ENCODE measurements at regions not wholly inside any gene's neighbourhood (a gene's known extent, or its start where the extent isn't known, plus 50 kb on each side); places are given as distances from the start of the nearest gene placed in this dataset.

- DNase-seq (no peak), FAIRE-seq (no peak), ATAC-seq (no peak)
- no peaks in the 10 kb centered on the region for H3K27me3 ChIP-seq
- 84 to 90% methylated on average over 6 of the region's 6 CpGs for WGBS, 2 donors
- no peaks in the 10 kb centered on the region for H3K36me3 ChIP-seq
- no peak for TF ChIP-seq CTCF (IDR thresholded peaks at IDR 0.05)
- no peaks in the 10 kb centered on the region for H3K9me3 ChIP-seq
- no peak overlapping the region for H3K4me3 ChIP-seq
- no peak overlapping the region for H3K27ac ChIP-seq
- intact Hi-C loops (cut with DNase I): no loop called here
- peaks cover 0 to 9% (median 4%) of the 10 kb centered on the region in 3 donors for H3K4me1 ChIP-seq
These were observed 326.2 kb upstream of the DUSP10 start for GRCh38 chr1:222068101-222068500.

GRCh38 chr1:222066539-222066938 lies 324.6 kb upstream of the DUSP10 start:
- intact Hi-C loops (cut with DNase I): no loop called here
- no peak for ATAC-seq
- WGBS, 2 donors: 24 to 27% methylated on average over 1 of the region's 1 CpG
- no peaks in the 10 kb centered on the region for H3K36me3 ChIP-seq
- FAIRE-seq: no peak
- H3K9me3 ChIP-seq: no peaks in the 10 kb centered on the region
- no peak for TF ChIP-seq CTCF (IDR thresholded peaks at IDR 0.05)
- no peak overlapping the region for H3K4me3 ChIP-seq
- no peak overlapping the region for H3K27ac ChIP-seq
- H3K27me3 ChIP-seq: no peaks in the 10 kb centered on the region
- DNase-seq: no peak
- peaks cover 0 to 8% (median 2%) of the 10 kb centered on the region in 3 donors for H3K4me1 ChIP-seq

- no peaks in the 10 kb centered on the region for H3K9me3 ChIP-seq
- TF ChIP-seq CTCF (IDR thresholded peaks at IDR 0.05): no peak
- 89 to 96% methylated on average over 3 of the region's 3 CpGs for WGBS, 2 donors
- no peak overlapping the region for H3K4me3 ChIP-seq
- no peak for ATAC-seq
- no peak for DNase-seq
- H3K27me3 ChIP-seq: no peaks in the 10 kb centered on the region
- no peaks in the 10 kb centered on the region for H3K36me3 ChIP-seq
- intact Hi-C loops (cut with DNase I): no loop called here
- no peaks in the 10 kb centered on the region for H3K4me1 ChIP-seq
- FAIRE-seq: no peak
- H3K27ac ChIP-seq: no peak overlapping the region
These were observed 323.3 kb upstream of the DUSP10 start for GRCh38 chr1:222065234-222065633.

- 83 to 89% methylated on average over 3 of the region's 3 CpGs for WGBS, 2 donors
- H3K9me3 ChIP-seq: no peaks in the 10 kb centered on the region
- DNase-seq (no peak), FAIRE-seq (no peak), ATAC-seq (no peak)
- no peak overlapping the region for H3K27ac ChIP-seq
- no peaks in the 10 kb centered on the region for H3K36me3 ChIP-seq
- H3K27me3 ChIP-seq: no peaks in the 10 kb centered on the region
- intact Hi-C loops (cut with DNase I): no loop called here
- no peak for TF ChIP-seq CTCF (IDR thresholded peaks at IDR 0.05)
- H3K4me3 ChIP-seq: no peak overlapping the region
- H3K4me1 ChIP-seq: no peaks in the 10 kb centered on the region
These were observed 322.7 kb upstream of the DUSP10 start for GRCh38 chr1:222064388-222065211.

GRCh38 chr1:222062640-222063039 lies 320.8 kb upstream of the DUSP10 start:
- Histone ChIP-seq H3K9me3 (no peaks in the 10 kb centered on the region), H3K4me1 (no peaks in the 10 kb centered on the region), H3K36me3 (no peaks in the 10 kb centered on the region), H3K27ac (no peak overlapping the region), H3K4me3 (no peak overlapping the region), H3K27me3 (no peaks in the 10 kb centered on the region)
- FAIRE-seq: no peak
- intact Hi-C loops (cut with DNase I): no loop called here
- no peak for DNase-seq
- ATAC-seq: no peak
- no peak for TF ChIP-seq CTCF (IDR thresholded peaks at IDR 0.05)
